ENCODE measurements at regions not wholly inside any gene's neighbourhood (a gene's known extent, or its start where the extent isn't known, plus 50 kb on each side); places are given as distances from the start of the nearest gene placed in this dataset.

- no peak overlapping the region for H4K5ac ChIP-seq (ENCODE audit: insufficient read length, low read depth, low read length)
- H3K23me2 ChIP-seq (ENCODE audit: low read depth, low read length) = no peaks in the 10 kb centered on the region
- H3K79me1 ChIP-seq (ENCODE audit: low read depth, low read length) = no peaks in the 10 kb centered on the region
- no peaks in the 10 kb centered on the region for H3K27me3 ChIP-seq (replicated peaks in 1 of 4; ENCODE audit: control insufficient read depth in 3 of 4, extremely low read depth in 1 of 4, insufficient read depth in 3 of 4, low read length in 3 of 4)
- DNase-seq (ENCODE audit: low read depth in 1 of 2, low spot score in 2 of 2) (no peak), FAIRE-seq (no peak)
- H2BK20ac ChIP-seq (ENCODE audit: low read length) = no peak overlapping the region
- no peak overlapping the region for H4K91ac ChIP-seq (replicated peaks; ENCODE audit: insufficient read length, low read length)
- H3K79me2 ChIP-seq (ENCODE audit: control insufficient read depth in 1 of 2, insufficient read depth in 2 of 2, low read length in 2 of 2) = no peaks in the 10 kb centered on the region
- ChIA-PET CTCF (ENCODE audit: partially characterized antibody) (interaction anchor here (0.6 kb wide), 1 partner anchor 31 kb away, joined by 3 read pairs; no protein-coding TSS in a partner anchor), POLR2A (ENCODE audit: partially characterized antibody) (no interaction called here)
- H2BK15ac ChIP-seq (ENCODE audit: low read length) = no peak overlapping the region
- no peak overlapping the region for H2AK5ac ChIP-seq (ENCODE audit: low read depth, low read length)
- no peak overlapping the region for H3K27ac ChIP-seq (ENCODE audit: low read depth, low read length)
- TF ChIP-seq CREB1 (IDR thresholded peaks at IDR 0.05) = no peak
- TF ChIP-seq, protein P1, sequence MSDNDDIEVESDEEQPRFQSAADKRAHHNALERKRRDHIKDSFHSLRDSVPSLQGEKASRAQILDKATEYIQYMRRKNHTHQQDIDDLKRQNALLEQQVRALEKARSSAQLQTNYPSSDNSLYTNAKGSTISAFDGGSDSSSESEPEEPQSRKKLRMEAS (IDR thresholded peaks at IDR 0.05) = no peak
- no peak overlapping the region for H2BK5ac ChIP-seq (ENCODE audit: low read depth, low read length)
- H2AFZ ChIP-seq (ENCODE audit: low read length) = no peak overlapping the region
- no peak overlapping the region for H3K23ac ChIP-seq (ENCODE audit: insufficient read length)
- H4K20me1 ChIP-seq (replicated peaks in 1 of 2; ENCODE audit: control insufficient read depth in 1 of 2, insufficient read depth in 2 of 2, low read length in 2 of 2) = no peaks in the 10 kb centered on the region
- no peak overlapping the region for H2BK120ac ChIP-seq (replicated peaks; ENCODE audit: low read depth, low read length)
- no peak overlapping the region; a peak in 1 of 7 replicates for H3K9ac ChIP-seq (replicated peaks in 1 of 4; ENCODE audit: extremely low read depth in 1 of 4, low read depth in 3 of 4, low read length in 3 of 4)
- H3K56ac ChIP-seq (replicated peaks; ENCODE audit: insufficient read length, low read depth, low read length) = no peak overlapping the region
- no peaks in the 10 kb centered on the region for H3K4me1 ChIP-seq (replicated peaks in 1 of 4; ENCODE audit: control insufficient read depth in 3 of 4, insufficient read depth in 4 of 4, low read length in 3 of 4)
- H3K18ac ChIP-seq (ENCODE audit: extremely low read depth, low read length) = no peak overlapping the region
- no peak overlapping the region for H2BK12ac ChIP-seq (ENCODE audit: low read depth, low read length)
- H3K4me3 ChIP-seq (ENCODE audit: extremely low read depth in 1 of 4, insufficient read depth in 2 of 4, low read depth in 3 of 4, low read length in 4 of 4) = no peak overlapping the region
- no peak overlapping the region for H3K14ac ChIP-seq (ENCODE audit: insufficient read length)
- WGBS, 2 experiments (ENCODE audit: extremely low coverage in 1 of 2, insufficient coverage in 1 of 2, insufficient read length in 1 of 2, insufficient replicate concordance in 2 of 2, low coverage in 1 of 2, low lambda C conversion rate in 2 of 2, missing lambda C conversion rate in 1 of 2) = 90% methylated on average over 4 of the region's 4 CpGs; no CpG with 5 or more reads in 1 of the 2 experiments
- no peaks in the 10 kb centered on the region for H3K36me3 ChIP-seq (ENCODE audit: control insufficient read depth in 2 of 4, insufficient read depth in 4 of 4, low read length in 3 of 4)
- no peaks in the 10 kb centered on the region for H3K9me3 ChIP-seq (ENCODE audit: insufficient read depth in 2 of 2, low read depth in 1 of 2, low read length in 1 of 2)
- no peak overlapping the region for H3K4ac ChIP-seq (replicated peaks; ENCODE audit: insufficient read length, low read depth, low read length)
- H4K8ac ChIP-seq (ENCODE audit: extremely low read depth, insufficient read depth, low read length) = no peak overlapping the region
- no peak overlapping the region for H3K4me2 ChIP-seq (ENCODE audit: insufficient read depth in 1 of 2, low read depth in 2 of 2, low read length in 2 of 2)
Measured at GRCh38 chr1:79817031-79817560, 810.6 kb upstream of the ADGRL4 start.

All from H1 (cell line).